Lower lobe of right lung (tissue), 2 donors: ENCODE measurements at regions not wholly inside any gene's neighbourhood (a gene's known extent, or its start where the extent isn't known, plus 50 kb on each side); places are given as distances from the start of the nearest gene placed in this dataset.

Source experiments
- ATAC-seq, 2 donors: fragments of 200-7000 bp; cut with Tn5 transposase; one replicate each; pipeline ENCODE4 v1.9.1; 2020 to 2022; ENCODE audit warnings: mild to moderate bottlenecking in 2 of 2, moderate library complexity in 2 of 2
- DNase-seq: peaks from one replicate; pipeline ENCODE4 v3.0.0-alpha.2; 2020
- H3K27ac ChIP-seq: fragments of 200-600 bp; one replicate; pipeline ENCODE4 v1.8.0; 2022
- H3K27me3 ChIP-seq: fragments of 200-600 bp; one replicate; pipeline ENCODE4 v1.8.0; 2022; ENCODE audit warnings: low read depth
- H3K36me3 ChIP-seq: fragments of 200-600 bp; one replicate; pipeline ENCODE4 v1.8.0; 2022; ENCODE audit warnings: mild to moderate bottlenecking
- H3K4me1 ChIP-seq: fragments of 200-600 bp; one replicate; pipeline ENCODE4 v1.8.0; 2022
- H3K4me3 ChIP-seq: fragments of 200-600 bp; one replicate; pipeline ENCODE4 v1.8.0; 2022; ENCODE audit warnings: mild to moderate bottlenecking
- H3K9me3 ChIP-seq: fragments of 200-600 bp; one replicate; pipeline ENCODE4 v1.8.0; 2022
- intact Hi-C: fragments of 100-400 bp; cut with DNase I; formaldehyde crosslinking; loops from one replicate; pipeline ENCODE4 v1.11.0; 2022
- TF ChIP-seq, protein P1 (sequence below): fragments of 200-600 bp; IDR thresholded peaks from one replicate; pipeline ENCODE4 v1.8.0; 2022; ENCODE audit warnings: antibody characterized with exemption, mild to moderate bottlenecking
- donor health status: DM: no; HTN: yes; CAD: no; lungs with severe emphysema.

GRCh38 chr2:120972286-120972685, 236.6 kb downstream of the GLI2 start:
- Histone ChIP-seq H3K4me3 (no peak overlapping the region), H3K27ac (no peak overlapping the region), H3K4me1 (no peaks in the 10 kb centered on the region), H3K27me3 (no peaks in the 10 kb centered on the region), H3K9me3 (no peaks in the 10 kb centered on the region), H3K36me3 (peaks cover 7% of the 10 kb centered on the region)
- TF ChIP-seq, protein P1, sequence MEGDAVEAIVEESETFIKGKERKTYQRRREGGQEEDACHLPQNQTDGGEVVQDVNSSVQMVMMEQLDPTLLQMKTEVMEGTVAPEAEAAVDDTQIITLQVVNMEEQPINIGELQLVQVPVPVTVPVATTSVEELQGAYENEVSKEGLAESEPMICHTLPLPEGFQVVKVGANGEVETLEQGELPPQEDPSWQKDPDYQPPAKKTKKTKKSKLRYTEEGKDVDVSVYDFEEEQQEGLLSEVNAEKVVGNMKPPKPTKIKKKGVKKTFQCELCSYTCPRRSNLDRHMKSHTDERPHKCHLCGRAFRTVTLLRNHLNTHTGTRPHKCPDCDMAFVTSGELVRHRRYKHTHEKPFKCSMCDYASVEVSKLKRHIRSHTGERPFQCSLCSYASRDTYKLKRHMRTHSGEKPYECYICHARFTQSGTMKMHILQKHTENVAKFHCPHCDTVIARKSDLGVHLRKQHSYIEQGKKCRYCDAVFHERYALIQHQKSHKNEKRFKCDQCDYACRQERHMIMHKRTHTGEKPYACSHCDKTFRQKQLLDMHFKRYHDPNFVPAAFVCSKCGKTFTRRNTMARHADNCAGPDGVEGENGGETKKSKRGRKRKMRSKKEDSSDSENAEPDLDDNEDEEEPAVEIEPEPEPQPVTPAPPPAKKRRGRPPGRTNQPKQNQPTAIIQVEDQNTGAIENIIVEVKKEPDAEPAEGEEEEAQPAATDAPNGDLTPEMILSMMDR = no peak
- DNase-seq (no peak), ATAC-seq (peak in 1 of 2 donors; percentile 38)
- intact Hi-C loops = no loop called here

- Histone ChIP-seq H3K4me1 (no peaks in the 10 kb centered on the region), H3K36me3 (peaks cover 7% of the 10 kb centered on the region), H3K27me3 (no peaks in the 10 kb centered on the region), H3K9me3 (no peaks in the 10 kb centered on the region), H3K27ac (no peak overlapping the region), H3K4me3 (no peak overlapping the region)
- DNase-seq (no peak), ATAC-seq (no peak)
- TF ChIP-seq, protein P1 = no peak
- intact Hi-C loops = no loop called here
These were observed 237.5 kb downstream of the GLI2 start for GRCh38 chr2:120973196-120973595.

GRCh38 chr2:120974950-120975349, 239.3 kb downstream of the GLI2 start:
- no peak overlapping the region for H3K4me3 ChIP-seq
- intact Hi-C loops = no loop called here
- TF ChIP-seq, protein P1 = no peak
- DNase-seq (no peak), ATAC-seq (no peak)
- H3K27me3 ChIP-seq = no peaks in the 10 kb centered on the region
- H3K9me3 ChIP-seq = no peaks in the 10 kb centered on the region
- peaks cover 7% of the 10 kb centered on the region for H3K36me3 ChIP-seq
- no peaks in the 10 kb centered on the region for H3K4me1 ChIP-seq
- H3K27ac ChIP-seq = no peak overlapping the region

DNA sequence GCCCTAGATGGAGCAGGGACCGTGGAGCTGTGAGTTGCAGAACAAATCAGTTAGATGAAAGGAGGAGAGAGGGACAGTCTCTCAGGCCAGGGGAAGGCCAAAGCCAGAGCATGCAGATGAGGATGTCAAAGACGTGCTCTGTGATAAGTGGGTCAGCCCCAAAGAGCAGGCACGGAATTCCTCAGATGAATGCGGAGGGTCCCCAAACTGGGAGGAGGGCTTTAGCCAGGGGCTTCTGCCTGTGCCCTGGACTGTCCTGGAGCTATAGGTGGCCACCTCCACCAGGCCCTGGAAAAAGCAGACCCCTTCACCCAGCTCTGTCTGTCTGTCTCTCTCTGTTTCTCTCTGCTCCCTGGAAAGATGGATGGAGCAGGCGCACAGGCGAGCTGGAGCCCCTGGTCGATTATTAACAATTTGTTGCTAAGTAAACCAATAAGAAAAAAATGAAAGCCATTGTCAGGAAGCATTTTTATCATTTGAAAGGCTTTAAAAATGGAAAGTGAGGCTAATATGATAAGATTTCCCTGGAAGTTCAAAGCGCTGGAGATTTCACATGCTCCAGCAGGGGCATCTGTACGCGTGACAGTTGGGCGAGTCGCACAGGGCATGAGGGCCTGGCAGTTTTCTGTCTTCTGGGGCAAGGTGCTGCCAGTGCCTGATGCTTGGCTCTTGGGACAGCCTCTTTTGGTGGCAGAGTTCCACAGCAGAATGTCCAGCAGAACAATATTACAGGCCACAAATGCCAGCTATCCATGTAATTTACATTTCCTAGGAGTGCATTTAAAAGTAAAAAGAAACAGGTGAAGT, 241.0 kb downstream of the GLI2 start:
- peak; percentile 19 for DNase-seq
- no peak for ATAC-seq
- Histone ChIP-seq H3K27me3 (no peaks in the 10 kb centered on the region), H3K4me3 (no peak overlapping the region), H3K27ac (no peak overlapping the region), H3K4me1 (no peaks in the 10 kb centered on the region), H3K36me3 (peaks cover 7% of the 10 kb centered on the region), H3K9me3 (no peaks in the 10 kb centered on the region)
- intact Hi-C loops = no loop called here
- TF ChIP-seq, protein P1 = no peak

DNA sequence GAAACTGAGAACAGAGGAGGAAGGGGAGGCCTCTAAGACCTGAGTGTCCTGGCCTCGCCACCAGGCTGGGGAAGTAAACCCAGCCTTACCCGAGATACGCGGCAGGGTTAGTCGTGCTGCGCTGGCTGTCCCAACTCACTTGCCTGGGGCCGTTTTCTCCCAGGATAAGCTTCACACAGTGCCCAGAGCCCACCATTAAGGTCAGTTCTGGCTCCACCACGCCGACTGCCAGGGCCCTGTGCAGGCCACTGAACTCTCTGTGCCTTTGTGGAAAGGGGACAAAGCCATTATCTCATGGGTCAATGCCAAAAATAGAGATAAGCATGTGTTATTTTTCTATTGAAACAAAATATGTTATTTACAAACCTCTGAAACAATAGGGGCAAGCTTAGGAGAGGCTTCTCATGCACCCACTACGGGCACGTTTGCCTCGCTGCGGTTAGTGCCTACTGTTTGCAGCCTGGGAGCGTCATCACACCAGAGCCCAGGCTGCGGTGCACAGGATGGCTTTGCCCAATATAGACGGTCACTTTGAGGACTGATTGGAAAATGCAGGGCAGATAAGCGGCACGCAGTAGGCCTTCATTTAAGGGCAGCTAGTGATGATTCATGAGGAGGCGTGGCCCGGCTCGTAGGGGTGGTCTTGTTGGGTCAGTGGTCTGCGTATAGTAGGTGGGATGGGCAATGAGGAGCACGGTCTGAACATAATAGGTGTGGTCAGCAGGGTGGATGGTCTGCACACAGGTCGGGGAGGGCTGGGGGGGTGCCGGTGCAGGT, 242.1 kb downstream of the GLI2 start:
- Histone ChIP-seq H3K9me3 (no peaks in the 10 kb centered on the region), H3K27ac (no peak overlapping the region), H3K4me3 (no peak overlapping the region), H3K27me3 (no peaks in the 10 kb centered on the region), H3K36me3 (peaks cover 7% of the 10 kb centered on the region), H3K4me1 (no peaks in the 10 kb centered on the region)
- ATAC-seq (no peak), DNase-seq (peak; percentile 28)
- intact Hi-C loops = no loop called here
- TF ChIP-seq, protein P1 = no peak
